ENCODE measurements at regions not wholly inside any gene's neighbourhood (a gene's known extent, or its start where the extent isn't known, plus 50 kb on each side); places are given as distances from the start of the nearest gene placed in this dataset.

DNA sequence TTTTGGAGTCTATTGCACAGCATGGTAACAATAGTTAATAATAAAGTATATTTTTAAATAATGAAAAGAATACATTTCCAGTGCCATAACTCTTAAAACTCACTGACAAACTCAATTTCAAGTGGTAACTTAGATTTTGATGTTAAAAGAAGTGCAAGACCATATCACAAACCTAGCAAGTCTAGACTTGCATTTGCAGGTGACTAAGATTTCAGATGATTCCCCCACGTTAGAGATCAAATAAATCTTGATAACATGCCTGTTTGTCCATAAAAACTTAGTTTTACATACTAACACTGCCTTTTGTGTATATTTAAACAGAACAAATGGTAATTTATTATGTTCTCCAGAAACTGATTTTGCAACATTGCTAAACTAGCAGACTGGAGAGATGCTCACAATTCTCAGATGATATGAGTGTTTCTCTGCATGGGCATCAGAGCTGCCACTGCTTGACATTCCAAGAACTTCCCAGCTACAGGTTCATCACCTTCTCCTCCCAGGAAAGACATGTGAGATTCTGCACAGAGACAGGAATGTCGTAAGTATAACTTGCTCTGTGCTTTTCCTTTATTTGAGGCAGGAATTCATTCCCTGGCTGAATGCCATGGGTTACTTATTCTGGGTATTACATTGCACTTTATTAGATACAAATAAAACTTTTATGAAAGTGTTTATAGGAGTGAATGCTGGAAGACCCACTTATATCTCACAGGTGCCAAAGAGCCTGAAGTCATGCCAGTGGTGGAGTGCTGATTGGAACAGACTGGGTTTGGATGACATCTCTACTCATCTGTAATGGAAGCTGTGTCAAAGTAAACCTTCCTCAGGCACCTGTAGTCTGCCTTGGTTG, 160.2 kb upstream of the FOXA2 start:
- TF ChIP-seq, protein P1, sequence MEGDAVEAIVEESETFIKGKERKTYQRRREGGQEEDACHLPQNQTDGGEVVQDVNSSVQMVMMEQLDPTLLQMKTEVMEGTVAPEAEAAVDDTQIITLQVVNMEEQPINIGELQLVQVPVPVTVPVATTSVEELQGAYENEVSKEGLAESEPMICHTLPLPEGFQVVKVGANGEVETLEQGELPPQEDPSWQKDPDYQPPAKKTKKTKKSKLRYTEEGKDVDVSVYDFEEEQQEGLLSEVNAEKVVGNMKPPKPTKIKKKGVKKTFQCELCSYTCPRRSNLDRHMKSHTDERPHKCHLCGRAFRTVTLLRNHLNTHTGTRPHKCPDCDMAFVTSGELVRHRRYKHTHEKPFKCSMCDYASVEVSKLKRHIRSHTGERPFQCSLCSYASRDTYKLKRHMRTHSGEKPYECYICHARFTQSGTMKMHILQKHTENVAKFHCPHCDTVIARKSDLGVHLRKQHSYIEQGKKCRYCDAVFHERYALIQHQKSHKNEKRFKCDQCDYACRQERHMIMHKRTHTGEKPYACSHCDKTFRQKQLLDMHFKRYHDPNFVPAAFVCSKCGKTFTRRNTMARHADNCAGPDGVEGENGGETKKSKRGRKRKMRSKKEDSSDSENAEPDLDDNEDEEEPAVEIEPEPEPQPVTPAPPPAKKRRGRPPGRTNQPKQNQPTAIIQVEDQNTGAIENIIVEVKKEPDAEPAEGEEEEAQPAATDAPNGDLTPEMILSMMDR (IDR thresholded peaks at IDR 0.05; ENCODE audit: low read depth, low read length, missing control alignments) = no peak
- no peaks in the 10 kb centered on the region for H3K27me3 ChIP-seq (replicated peaks)
- no peak overlapping the region for H3K27ac ChIP-seq
- no peak for DNase-seq
- no peak overlapping the region for H3K4me3 ChIP-seq (ENCODE audit: low read depth, low read length)
- in situ Hi-C loops (cut with HindIII; ENCODE audit: low pct_ligation_motif_present, low sequenced_read_pairs) = no loop called here
- H3K36me3 ChIP-seq (replicated peaks) = no peaks in the 10 kb centered on the region

DNA sequence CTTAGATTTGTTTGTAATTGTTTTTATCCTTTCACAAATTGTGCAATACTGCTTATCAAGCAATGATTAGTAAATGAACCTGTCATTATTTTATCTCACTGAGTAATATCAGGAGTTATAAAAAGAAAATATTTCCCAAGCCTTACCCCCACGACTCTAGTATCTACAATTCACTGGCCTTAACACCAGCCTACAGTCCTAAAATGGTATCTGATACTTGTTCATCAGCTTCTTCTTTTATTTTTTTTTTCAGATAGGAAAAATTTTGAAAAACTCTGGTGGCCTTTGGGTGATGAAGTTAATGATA, 160.8 kb upstream of the FOXA2 start:
- H3K36me3 ChIP-seq (replicated peaks) = no peaks in the 10 kb centered on the region
- no peak overlapping the region for H3K4me3 ChIP-seq (ENCODE audit: low read depth, low read length)
- TF ChIP-seq, protein P1 (IDR thresholded peaks at IDR 0.05; ENCODE audit: low read depth, low read length, missing control alignments) = no peak
- in situ Hi-C loops (cut with HindIII; ENCODE audit: low pct_ligation_motif_present, low sequenced_read_pairs) = no loop called here
- no peak overlapping the region for H3K27ac ChIP-seq
- H3K27me3 ChIP-seq (replicated peaks) = no peaks in the 10 kb centered on the region
- no peak for DNase-seq

DNA sequence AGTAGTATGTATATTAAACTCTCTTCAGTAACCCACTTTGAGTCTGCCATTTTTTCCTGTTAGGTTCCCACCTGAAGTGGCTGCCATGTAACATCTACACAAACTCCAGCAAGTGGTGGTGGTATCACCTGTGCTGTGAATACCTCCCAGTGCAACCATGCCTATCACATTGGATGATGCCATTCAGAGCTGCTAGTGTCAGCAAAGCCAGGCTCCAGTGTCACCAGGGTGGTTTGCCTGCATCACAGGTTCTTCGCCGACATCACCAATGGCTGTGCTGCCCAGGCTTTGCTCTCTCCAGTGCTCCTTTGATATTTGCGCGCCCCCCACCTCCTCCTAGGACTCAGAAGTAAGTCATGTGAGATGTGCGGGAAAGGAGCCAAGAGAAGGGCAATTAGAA, 162.6 kb upstream of the FOXA2 start:
- H3K36me3 ChIP-seq (replicated peaks) = no peaks in the 10 kb centered on the region
- H3K27ac ChIP-seq = no peak overlapping the region
- H3K27me3 ChIP-seq (replicated peaks) = no peaks in the 10 kb centered on the region
- TF ChIP-seq, protein P1 (IDR thresholded peaks at IDR 0.05; ENCODE audit: low read depth, low read length, missing control alignments) = no peak
- in situ Hi-C loops (cut with HindIII; ENCODE audit: low pct_ligation_motif_present, low sequenced_read_pairs) = no loop called here
- no peak for DNase-seq
- no peak overlapping the region for H3K4me3 ChIP-seq (ENCODE audit: low read depth, low read length)

DNA sequence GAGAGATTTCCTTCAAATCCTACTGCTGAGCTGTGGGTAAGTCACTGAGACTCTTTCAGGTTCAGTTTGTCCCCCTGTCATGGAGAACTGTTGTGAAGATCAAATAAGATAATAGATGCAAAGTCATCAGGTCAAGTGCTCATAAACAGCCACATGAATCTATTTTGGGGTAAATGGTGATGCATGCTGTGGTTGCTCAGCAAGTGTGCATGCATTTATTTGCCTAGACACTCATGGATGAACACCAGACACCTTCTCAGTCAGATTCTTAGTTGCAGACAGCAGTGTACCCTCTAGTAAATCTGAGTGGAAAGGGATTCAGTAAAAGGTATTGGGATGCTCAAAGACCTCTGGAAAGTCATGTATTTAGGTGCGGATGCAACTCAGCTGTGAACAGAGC, 168.0 kb upstream of the FOXA2 start:
- TF ChIP-seq, protein P1 (IDR thresholded peaks at IDR 0.05; ENCODE audit: low read depth, low read length, missing control alignments) = no peak
- Histone ChIP-seq H3K27me3 (replicated peaks) (no peaks in the 10 kb centered on the region), H3K4me3 (ENCODE audit: low read depth, low read length) (no peak overlapping the region), H3K27ac (no peak overlapping the region), H3K36me3 (replicated peaks) (no peaks in the 10 kb centered on the region)
- in situ Hi-C loops (cut with HindIII; ENCODE audit: low pct_ligation_motif_present, low sequenced_read_pairs) = no loop called here
- no peak for DNase-seq

DNA sequence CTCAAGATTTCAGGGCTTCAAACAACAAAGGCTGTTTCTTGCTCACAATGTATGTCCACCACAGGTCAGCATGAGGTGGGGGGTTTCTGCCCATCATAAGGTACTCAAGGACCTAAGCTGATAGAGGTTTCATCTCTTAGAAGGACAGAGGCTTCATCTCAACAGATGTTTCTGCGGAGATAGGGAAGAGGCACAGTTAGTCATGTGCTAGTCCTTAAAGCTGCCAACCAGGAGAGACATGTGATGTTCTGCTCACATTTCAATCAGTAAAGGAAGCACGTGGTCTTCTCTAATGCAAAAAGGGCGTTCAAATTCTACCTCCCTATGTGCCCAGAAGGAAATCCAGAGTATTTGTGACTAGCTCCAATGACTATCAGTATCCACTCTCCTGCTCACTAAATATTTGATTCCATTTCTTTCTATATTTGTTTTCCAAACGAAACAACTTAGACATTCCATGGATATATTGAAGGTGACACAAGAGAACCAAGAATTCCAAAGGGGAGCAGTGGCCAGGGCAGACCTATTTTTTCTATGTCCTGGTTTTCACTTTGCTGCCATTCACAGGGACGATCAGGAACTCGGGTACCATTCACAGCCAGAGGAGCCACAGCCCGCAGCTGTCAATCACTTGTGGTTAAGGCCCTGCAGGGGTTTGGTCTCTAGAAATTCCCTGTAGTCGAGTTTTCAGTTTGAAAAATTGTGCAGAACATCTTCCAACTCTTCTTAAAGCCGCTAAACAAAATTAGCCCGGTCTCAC, 173.2 kb upstream of the FOXA2 start:
- TF ChIP-seq, protein P1 (IDR thresholded peaks at IDR 0.05; ENCODE audit: low read depth, low read length, missing control alignments) = no peak
- in situ Hi-C loops (cut with HindIII; ENCODE audit: low pct_ligation_motif_present, low sequenced_read_pairs) = no loop called here
- Histone ChIP-seq H3K36me3 (replicated peaks) (no peaks in the 10 kb centered on the region), H3K27ac (no peak overlapping the region), H3K4me3 (ENCODE audit: low read depth, low read length) (no peak overlapping the region), H3K27me3 (replicated peaks) (no peaks in the 10 kb centered on the region)
- DNase-seq = no peak
